Loucy (cell line): ENCODE measurements at regions not wholly inside any gene's neighbourhood (a gene's known extent, or its start where the extent isn't known, plus 50 kb on each side); places are given as distances from the start of the nearest gene placed in this dataset.

Experiments
- EZH2phosphoT487 ChIP-seq: fragments of 200-600 bp; IDR thresholded peaks from 2 replicates; pipeline ENCODE4 v1.6.1; 2018; ENCODE audit warnings: antibody characterized with exemption, mild to moderate bottlenecking, moderate library complexity, borderline replicate concordance
- TF ChIP-seq, protein P1 (sequence below): fragments of 200-600 bp; sonication (generic); conservative IDR thresholded peaks from 2 replicates; pipeline ENCODE4 v1.5.1; 2014; ENCODE audit warnings: mild to moderate bottlenecking, antibody characterized with exemption, low read length

DNA sequence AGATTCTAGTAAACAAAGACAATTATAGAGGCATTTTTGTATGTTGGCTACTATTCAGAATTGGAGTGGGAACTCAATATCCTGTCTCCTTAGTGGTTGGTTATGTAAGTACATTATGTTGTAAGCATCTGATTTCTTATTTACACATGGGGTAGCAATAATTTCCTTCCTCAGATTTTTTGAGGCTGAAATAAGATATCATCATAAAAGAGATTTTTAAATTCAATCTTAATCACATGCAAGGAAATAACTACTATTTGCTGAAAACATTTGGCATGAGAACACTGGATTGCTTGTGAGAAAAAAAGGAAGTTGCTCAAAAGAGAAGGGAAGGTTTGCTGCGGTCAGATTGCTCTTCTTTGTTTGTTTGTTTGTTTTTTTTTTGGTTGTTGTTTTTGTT, 437.7 kb upstream of the HS3ST1 start:
- TF ChIP-seq, protein P1, sequence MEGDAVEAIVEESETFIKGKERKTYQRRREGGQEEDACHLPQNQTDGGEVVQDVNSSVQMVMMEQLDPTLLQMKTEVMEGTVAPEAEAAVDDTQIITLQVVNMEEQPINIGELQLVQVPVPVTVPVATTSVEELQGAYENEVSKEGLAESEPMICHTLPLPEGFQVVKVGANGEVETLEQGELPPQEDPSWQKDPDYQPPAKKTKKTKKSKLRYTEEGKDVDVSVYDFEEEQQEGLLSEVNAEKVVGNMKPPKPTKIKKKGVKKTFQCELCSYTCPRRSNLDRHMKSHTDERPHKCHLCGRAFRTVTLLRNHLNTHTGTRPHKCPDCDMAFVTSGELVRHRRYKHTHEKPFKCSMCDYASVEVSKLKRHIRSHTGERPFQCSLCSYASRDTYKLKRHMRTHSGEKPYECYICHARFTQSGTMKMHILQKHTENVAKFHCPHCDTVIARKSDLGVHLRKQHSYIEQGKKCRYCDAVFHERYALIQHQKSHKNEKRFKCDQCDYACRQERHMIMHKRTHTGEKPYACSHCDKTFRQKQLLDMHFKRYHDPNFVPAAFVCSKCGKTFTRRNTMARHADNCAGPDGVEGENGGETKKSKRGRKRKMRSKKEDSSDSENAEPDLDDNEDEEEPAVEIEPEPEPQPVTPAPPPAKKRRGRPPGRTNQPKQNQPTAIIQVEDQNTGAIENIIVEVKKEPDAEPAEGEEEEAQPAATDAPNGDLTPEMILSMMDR = no peak
- no peak for TF ChIP-seq EZH2phosphoT487
